HG03196 (cell line): ENCODE measurements at regions not wholly inside any gene's neighbourhood (a gene's known extent, or its start where the extent isn't known, plus 50 kb on each side); places are given as distances from the start of the nearest gene placed in this dataset.
"Not testable (repeated sequence)": the region's sequence is repeated elsewhere in the genome, so short reads cannot be mapped to it uniquely, and the experiment has no call there.

Experiments used
- ATAC-seq: cut with Tn5 transposase; IDR thresholded peaks from one replicate; pipeline ENCODE4 v1.9.1; 2021; ENCODE audit not compliant: unreplicated experiment

DNA sequence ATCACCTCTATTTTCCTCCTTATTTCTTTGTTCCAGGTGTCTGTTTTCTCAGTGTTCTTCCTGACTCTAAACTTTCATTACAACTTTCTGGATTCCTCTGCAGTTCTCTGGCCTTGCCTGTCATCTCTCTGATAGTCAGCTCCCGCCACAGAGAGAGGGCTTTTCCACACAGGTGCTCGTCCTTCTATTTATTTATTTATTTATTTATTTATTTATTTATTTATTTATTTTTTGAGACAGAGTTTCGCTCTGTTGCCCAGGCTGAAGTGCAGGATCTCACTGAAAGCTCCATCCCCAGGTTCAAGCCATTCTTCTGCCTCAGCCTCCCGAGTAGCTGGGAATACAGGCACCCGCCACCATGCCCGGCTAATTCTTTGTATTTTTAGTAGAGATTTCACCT lies 554.5 kb downstream of the RPS29 start:
- ATAC-seq = not testable (repeated sequence)

- no peak for ATAC-seq
Measured at GRCh38 chr14:49019467-49020115, 566.6 kb downstream of the RPS29 start.

- no peak for ATAC-seq
Measured at GRCh38 chr14:49017447-49017846, 568.7 kb downstream of the RPS29 start.

GRCh38 chr14:49016381-49016780 lies 569.8 kb downstream of the RPS29 start:
- ATAC-seq = no peak

GRCh38 chr14:49014476-49014875 lies 571.7 kb downstream of the RPS29 start:
- ATAC-seq = no peak

GRCh38 chr14:49008363-49008762 lies 577.8 kb downstream of the RPS29 start:
- no peak for ATAC-seq

- no peak for ATAC-seq
Measured at GRCh38 chr14:48991141-48991540, 595.0 kb downstream of the RPS29 start.

DNA sequence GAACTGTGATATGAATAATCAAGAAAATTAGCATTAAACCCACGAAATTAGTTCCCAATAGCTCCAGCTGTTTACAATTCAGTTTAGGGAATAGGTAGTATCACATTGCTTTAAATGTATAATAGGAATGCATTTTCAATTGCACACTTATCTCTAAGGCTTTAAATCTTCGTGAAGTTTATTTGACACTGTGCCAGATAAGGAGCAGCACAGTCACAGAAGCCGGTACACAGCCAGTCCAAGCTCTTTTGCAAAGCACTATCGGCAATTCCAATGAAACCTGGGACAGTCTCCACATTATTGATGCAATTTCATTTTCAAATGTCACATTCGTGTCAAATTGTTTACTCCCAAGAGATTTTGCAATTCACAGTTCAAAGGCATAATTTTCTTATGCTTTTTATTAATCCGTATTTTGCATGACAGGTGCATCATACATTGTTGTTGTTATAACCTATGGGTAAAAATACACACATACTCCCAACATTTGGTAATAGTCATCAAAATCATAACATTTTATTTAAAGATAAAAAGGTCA lies 602.8 kb downstream of the RPS29 start:
- ATAC-seq = no peak

DNA sequence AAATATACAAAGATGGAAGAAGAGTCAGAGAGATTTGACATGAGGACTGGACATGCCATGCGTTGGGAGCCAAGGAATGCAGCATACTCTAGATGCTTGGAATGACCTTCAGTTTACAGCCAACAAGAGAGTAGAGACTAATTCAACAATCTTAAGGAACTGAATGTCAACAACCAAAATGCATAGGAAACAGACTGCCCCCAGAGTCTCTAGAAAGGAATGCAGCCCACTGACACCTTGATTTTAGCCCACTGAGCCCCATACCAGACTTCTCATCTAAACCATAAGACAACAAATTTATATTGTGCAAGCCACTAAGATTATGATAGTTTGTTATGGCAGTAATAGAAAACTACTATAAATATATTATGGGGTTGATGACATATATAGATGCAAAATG lies 611.2 kb downstream of the RPS29 start:
- no peak for ATAC-seq

DNA sequence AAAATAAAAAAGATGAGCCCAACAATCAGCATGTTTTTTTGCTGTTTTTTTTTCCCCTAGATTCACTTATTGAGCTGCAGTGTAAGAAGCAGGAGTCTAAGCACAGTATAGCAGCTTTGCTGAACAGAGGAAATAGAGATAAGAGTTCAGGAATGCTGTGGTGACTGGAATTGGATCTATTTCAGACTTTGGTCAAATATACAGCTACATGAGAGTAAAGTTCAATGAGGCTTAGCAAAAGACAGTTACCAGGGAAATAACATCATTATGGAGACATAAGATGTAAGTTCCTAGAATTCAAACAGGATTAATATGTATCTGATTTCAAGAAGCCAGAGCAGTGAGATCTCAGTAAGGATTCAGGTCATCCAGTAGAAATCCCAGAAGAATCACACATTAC lies 613.0 kb downstream of the RPS29 start:
- no peak for ATAC-seq

DNA sequence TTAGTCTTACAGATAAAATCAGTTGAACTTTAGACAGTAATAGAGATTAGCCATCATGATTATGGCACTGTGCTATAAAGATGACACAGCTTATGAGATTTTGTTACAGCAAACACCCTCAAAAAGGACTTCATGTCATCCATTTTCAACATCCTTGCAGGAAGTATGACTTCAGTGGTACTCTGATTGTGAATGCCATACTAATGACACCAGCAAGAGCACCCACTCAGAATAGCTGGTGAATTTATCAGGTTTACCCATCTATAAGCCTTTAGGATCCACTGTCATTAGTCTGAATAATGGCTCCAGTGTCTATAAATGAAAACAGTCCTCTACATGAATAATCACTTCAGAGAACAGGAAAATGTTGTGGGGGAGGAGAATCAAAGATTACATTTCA lies 615.2 kb downstream of the RPS29 start:
- ATAC-seq = no peak

DNA sequence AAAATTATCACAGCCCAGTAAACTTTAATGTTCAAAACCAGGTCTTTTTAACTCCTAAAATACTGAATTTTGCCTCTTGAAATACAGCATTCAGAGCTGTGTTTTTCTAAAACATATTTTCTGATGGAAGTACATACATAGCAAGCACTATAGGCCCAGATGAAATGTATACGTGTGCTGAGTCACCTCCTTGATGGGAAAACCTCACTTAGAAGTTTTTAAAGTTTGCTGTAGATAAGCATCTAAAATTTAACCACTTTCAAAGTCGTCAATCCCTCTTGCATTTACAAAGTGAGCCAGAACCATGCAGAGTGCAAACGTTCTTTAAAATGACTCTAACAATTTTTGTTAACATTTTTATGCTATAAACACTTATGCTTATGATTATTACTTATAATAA lies 618.8 kb downstream of the RPS29 start:
- ATAC-seq = no peak

DNA sequence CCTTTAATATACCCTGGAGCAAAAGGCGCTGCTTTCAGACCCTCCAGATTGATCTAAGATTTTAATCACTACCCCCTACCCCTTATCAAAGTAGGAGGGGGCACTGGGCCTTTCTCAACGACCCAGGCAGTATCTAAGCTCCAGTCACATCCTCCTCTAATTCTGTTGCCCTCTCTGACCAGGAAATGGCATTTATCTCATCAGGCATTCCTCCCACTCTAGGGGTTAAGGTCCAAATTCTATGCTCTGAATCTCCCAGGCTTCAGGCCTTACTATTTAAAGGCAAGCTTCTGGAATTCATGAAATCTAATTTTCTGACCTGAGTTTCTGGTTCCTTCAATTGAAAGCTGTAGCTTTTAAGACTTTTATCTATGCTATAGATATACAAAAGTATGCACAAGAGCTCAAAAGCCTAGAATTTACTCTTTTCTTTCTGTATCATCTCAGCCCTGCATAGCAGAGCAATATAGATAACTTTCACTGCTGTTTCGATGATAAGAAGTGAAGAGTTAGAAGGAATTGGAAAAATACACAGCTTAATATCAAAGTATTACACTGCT lies 622.9 kb downstream of the RPS29 start:
- no peak for ATAC-seq

DNA sequence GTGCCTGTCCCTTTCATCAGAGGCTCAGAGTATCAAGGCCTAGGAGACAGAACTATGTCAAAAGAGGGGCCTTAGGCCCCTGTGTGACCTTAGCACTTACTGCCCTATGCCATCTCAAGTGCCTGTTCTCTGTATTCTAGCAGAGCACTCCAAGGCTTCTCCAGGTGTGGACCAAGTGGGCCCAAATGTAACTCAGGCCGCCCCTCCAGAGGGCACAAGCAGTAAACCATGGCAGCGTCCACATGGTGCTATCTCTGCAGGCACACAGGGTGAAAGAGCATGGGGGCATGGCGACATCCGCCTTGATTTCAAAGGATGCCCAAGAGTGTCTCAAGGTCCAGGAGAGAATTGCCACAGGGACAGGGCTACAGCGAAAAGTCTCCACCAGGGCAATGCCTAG lies 628.7 kb downstream of the RPS29 start:
- no peak for ATAC-seq

- ATAC-seq = no peak
Measured at GRCh38 chr14:48955857-48956256, 630.3 kb downstream of the RPS29 start.

GRCh38 chr14:48954446-48954845 lies 631.7 kb downstream of the RPS29 start:
- no peak for ATAC-seq

GRCh38 chr14:48944809-48945208 lies 641.4 kb downstream of the RPS29 start:
- no peak for ATAC-seq

GRCh38 chr14:48943913-48944312 lies 642.3 kb downstream of the RPS29 start:
- no peak for ATAC-seq

DNA sequence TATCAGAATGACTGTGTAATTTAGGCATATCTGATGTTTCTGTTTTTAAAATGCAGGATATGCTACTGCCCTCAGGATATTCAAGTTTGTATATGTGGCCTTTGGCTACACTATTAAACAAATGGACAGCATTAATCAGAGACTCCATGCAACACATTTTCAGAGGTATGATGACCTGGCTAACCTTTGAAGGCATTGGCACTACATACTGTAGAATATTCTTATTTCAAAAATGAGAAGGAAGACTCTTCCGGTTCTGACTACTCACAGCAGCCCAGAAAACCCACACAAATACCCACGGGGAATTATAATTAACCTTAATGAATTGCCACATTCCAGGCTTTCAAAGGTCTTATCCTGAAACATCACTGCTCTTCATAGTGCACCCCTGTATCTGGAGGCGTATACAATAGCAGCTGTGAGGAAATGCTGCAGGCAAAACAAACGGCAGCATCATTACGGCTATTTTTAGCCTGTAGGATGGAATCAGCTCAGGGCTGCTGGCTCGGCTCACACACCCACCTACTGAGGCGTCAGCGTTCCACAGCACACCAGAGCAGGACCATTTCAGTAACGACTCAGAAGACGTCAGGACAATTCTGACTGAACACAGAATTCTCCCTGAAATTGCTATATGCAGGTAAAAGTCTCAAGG lies 648.5 kb downstream of the RPS29 start:
- ATAC-seq = no peak

DNA sequence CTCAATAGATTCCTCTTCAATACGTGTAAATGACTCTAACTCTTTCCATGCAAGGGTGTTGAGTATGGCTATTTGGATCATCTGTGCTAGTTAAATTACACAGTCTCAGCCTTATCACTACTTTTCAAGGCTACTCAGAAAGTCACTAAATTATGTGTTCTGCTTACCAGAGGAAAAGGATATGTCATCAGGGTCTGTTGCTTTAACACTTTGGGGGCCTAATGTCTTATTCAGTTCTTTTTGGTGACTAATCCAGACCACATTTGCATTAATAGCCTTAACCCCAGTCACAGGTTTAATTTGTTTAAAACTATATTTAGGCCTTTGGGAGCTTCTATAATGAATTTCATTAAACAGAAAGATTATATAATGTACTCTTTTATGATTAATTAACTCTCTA lies 649.3 kb downstream of the RPS29 start:
- ATAC-seq = no peak

DNA sequence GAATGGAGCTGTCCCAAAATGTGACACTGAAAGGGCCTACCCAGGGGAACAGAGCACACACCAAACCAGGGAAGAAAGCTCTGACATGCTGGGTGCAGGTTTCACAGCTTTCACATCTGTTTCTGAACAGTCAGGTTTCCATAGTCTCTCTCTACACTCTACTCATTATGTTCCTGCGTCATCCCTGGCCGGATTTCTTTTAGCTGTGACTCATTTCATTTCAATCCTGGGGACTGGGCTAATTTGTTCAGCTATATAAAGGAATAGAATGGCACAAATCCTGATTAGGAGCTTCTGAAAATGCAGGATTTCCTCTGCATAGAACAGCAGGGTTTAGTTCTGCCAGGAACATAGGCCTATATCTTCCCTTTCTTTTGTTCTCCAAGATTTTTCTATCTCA lies 649.8 kb downstream of the RPS29 start:
- no peak for ATAC-seq

DNA sequence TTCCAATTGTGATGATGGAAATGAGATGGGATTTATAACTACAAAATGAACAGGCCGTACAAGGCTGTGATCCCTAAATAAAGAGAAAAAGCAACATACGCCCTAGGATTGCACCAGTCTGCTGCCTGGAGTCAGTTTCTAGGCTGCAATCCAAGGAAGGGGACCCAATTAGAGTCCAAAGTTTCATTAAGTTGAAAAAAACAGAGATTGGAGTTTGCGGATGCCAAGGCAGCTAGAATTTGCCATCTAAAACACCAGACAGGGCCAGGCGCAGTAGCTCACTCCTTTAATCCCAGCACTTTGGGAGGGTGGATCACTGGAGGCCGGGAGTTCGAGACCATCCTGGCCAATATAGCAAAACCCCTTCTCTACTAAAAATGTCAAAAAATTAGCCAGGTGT lies 661.0 kb downstream of the RPS29 start:
- no peak for ATAC-seq
